GM18508 (cell line): ENCODE measurements at regions not wholly inside any gene's neighbourhood (a gene's known extent, or its start where the extent isn't known, plus 50 kb on each side); places are given as distances from the start of the nearest gene placed in this dataset.

Source experiments
- ATAC-seq: cut with Tn5 transposase; IDR thresholded peaks from one replicate; pipeline ENCODE4 v1.9.1; 2021; ENCODE audit warnings: moderate number of reproducible peaks; ENCODE audit not compliant: insufficient read depth, unreplicated experiment

DNA sequence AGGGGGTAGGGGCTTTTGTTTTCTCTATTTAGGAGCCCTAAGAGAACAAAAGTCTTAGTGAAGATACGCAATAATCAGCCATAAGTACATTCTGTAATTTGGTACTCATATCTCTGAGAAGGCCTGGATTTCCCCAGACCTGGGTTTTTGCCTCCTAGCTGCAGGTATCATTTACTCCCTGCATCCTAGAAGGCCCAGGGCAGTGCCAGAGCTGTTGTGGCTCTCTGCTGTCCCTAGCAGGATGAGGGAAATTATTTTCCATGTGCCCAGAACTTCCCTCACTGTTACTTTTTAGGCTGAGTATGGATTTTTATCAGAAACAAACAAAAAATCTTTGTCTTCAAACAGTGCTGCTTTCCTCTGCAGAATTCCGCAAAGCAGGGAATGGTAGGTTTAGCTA lies 192.5 kb upstream of the SYT1 start:
- no peak for ATAC-seq

DNA sequence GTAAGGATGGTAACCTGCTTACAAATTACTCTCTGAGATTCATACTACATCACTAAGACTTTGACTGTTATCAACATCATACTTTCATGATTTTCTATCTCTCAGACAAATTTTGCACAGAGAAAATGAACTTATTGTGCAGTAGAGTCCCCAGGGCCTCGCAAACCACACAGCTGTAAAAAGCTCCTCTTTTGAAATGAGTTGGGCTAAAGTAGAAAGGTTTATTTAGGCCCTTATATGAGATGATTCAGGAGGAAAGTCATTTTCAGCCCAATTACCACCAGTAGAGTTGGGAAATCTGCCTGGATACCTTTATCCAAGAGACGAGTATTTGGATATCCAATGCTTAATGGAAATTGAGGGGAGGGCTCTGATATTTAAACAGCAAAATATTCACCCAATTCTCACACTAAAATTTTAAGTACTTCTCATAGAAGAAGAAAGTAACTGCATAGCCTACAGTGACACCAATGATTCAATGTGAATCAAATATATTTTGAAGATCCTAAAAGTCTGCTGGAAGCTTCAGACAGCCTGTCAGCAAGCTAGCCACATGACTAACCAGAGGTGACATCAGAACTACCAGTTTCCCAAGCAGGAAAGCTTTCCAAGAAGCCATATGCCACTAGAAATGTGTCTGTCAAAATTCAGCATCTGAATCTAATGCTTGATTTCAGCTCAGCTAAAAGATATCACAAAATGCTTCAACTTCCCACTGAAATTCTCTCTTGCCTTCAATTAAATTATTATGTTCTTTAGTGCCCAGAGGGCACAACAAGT lies 190.1 kb upstream of the SYT1 start:
- ATAC-seq: no peak

DNA sequence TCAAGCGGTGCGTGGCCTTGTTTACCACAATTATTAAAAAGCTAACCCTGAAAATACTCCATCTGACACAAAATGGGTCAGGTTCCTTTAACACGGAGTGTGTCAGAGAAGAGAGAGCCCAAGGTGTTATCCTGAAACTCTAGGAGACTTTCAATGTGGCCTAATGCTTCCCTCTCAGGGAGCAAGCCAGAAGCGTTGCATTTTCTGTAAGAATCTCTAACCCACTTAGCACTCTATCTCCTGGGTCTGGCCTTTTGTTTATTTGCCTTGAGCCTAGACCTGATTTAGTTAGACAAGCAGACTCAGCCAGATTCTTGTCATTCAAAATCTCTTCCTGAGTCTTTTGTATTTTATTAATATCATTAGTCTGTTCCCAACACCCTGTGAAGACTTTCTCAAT lies 184.0 kb upstream of the SYT1 start:
- no peak for ATAC-seq

DNA sequence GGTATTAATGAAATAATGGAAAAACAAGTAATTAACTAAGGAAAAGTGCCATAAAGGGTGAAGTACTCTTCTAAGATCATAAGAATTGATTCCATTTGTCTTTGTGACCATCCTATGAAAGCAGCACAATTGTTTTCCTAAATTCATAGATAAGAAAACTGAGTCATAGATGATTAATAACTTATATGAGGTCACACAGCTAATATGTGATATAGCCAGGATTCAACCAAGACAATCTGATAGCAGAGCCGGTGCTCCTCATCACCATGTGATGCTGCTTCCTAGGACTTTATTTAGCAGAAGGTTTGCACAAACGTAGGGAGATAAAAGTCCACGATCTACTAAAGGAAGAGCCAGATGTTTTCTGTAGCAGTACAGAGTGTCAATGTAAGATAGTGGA lies 181.5 kb upstream of the SYT1 start:
- ATAC-seq: no peak

DNA sequence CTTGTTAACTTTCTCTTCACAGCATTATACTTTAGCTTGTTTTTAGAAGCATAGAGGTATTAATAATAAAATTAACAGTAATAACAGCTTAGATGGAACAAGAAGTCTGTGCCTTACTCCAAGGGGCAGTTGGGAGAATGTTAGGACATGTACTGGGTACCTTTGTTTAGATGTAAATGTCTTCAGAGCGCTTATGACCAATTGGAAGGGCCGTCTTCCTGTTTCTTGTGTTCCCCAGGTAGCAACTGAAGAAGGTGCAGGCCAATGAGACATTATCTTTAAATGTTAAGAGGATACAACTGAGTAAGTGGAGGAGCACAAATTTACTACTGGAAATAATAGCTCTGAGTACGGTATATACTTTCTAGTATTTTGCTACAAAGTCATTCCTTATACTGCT lies 180.9 kb upstream of the SYT1 start:
- no peak for ATAC-seq

DNA sequence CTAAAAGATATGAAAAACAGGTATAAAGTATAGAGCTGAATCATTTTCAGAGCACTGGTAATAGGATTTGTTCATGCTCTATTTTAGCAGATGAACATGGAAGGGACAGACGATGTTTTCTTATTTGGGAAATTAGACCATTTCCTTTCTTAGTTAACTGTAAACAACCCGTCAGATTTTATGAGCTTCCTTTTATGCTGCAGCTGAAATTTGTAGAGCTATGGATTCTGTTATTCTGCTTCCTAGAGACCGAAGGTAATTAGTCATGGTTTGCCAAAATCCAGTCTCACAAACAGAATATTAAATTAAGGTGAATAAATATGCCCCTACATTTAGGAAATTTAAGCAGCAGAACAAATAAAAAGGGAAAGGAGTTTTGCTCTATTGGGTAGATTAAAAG lies 180.2 kb upstream of the SYT1 start:
- ATAC-seq: no peak

DNA sequence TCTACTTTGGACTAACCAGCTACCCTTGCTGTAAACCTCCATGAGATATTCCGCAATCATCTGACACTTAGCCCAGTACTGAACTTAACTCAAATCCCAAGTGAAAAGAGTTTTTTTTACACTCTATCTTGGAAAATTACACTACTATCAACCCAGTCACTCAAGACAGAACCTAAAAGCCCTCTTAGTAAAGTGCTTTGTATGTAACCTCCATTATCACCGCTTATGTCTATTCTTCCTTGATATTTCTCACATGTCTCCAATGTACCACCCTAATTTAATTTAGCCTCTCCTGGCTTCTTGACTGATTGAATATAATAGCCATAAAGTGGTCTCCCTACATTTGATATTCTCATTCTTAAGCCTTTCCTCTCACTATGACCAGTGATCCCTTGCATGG lies 168.8 kb upstream of the SYT1 start:
- ATAC-seq: no peak

DNA sequence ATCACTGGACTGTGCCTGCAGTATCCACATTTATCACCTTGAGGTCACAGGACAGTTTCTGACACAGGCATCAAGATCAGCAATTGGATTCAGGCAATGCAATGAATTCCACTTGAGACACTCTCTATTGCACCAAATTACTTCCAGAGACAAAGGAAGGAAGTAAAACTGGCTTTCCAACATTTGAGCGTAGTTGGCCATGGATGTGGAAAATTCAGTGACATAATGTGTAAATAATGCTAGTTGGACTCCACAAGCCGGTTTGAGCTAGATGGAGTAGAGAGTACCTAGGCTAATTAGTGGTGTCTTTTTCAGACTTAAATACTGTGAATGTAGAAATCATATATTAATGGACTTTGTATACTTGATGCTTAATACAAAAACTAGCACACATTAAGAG lies 168.3 kb upstream of the SYT1 start:
- no peak for ATAC-seq

DNA sequence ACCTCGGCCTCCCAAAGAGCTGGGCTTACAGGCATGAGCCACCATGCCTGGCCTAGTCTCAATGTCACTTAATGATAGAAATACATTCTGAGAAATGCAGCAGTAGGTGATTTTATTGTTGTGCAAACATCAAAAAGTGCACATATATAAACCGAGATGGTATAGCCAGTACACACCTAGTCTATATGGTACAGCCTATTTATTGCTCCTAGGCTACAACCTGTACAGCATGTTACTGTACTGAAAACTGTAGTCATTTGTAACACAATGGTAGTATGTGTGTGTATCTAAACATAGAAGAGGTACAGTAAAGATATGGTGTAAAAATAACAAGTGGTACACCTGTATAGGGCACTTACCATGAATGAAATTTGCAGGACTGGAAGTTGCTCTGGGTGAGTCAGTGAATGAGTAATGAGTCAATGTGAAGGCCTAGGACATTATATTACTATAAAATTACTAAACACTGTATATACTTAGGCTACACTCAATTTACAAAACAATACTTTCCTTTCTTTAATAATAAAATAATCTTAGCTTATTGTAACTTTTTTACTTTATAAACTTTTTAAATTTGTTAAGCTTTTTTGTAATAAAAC lies 166.7 kb upstream of the SYT1 start:
- no peak for ATAC-seq

DNA sequence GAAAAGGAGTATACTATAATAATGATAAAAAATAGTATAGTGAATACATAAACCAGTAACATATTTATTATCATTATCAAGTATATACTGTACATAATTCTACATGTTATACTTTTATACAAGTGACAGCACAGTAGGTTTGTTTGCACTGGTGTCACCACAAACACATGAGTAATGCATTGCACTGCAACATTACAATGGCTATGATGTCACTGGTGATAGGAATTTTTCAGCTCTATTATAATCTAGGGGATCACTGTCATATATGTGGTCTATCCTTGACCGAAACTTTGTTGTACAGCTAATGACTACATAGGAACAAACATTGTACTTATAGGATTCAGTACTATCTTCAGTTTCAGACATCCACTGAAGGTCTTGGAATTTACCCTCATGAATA lies 165.8 kb upstream of the SYT1 start:
- ATAC-seq: no peak

DNA sequence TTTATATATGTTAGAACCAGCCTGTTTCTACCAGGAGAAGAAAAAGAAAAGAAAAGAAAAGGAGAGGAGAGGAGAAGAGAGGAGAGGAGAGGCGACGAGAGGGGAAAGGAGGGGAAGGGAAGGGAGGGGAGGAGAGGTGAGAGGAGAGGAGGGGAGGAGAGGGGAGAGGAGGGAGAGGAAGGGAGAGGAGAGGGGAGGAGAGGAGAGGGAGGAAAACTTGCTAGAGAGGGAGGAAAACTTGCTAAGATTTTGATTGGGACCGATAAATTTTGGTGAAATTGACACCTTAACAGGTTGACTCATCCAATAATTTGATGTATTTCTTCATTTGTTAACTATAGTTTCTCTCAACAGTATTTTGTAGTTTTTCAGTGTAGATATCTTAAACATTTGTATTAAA lies 164.0 kb upstream of the SYT1 start:
- no peak for ATAC-seq

DNA sequence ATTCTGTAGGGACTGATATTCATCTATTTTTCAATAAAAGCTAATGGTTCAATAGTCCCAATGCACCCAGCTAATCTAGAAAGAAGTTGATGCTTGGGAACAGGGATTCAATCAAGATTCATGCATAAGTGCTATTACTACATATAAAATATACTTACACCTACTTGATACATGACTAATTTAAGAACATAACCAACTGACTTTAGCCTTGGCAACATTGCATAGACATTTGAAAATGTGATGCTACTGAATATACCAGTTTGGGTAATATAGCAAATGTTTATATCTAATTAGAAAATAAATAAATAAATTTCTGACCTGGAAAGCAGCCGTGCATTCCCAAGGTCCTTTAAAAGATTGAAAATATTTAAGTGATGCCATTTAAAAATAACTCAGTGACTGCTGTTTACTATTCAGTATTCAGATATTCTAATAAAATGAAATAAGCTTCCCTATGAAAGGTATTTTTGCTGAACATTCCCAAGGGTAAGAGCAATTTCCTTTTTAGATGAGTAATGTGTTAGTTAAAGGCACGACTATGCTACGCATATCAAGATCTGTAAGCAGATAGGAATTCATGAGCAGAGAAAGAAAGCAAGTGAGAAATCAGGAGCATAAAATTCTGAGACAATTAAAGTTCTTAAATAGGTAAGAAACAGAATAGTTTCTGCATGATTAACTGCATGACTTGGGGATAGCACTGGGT lies 160.6 kb upstream of the SYT1 start:
- no peak for ATAC-seq

DNA sequence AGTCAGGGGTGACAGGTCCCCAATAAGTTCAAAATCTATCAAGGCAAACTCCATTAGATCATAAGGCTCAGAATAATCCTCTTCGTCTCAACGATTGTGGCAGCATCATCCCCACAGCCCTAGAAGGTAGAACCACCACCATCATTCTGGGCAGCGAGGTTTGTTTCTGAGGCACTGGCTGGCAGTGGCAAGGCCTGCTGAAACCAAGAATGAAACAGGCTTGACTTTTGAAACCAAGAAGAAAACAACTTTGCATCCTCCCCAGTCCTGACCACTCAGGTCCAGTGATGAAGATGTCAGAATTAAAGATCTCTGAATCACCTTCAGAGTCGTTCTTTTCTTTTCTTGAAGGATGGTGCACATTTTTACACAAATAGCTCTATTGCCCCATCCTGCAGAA lies 152.6 kb upstream of the SYT1 start:
- ATAC-seq: no peak

DNA sequence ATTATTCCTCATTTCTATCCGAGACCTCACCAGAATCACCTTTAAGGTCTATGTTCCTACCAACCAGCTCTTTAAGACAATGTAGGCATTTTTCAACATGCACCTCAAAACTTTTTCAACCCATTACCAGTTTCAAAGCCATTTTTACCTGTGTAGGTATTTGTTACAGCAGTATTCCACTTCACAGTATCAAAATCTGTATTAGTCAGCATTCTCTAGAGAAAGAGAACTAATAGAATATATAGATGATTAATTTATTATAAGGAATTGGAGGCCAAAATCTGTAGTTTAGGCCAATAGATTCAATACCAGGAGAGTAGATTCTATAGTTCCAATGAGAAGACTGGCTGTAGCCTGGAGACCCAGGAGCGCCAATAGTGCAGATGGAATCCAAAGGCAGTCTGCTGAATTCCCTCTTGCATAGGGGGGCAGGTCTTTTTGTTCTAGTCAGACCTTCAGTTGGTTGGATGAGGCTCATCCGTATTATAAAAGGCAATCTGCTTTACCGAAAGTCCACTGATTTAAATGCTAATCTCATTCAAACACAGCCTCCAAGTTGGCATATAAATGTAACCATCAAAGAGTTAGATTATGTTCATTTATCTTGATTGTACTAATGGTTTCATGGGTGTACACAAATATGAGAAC lies 151.6 kb upstream of the SYT1 start:
- ATAC-seq: no peak

DNA sequence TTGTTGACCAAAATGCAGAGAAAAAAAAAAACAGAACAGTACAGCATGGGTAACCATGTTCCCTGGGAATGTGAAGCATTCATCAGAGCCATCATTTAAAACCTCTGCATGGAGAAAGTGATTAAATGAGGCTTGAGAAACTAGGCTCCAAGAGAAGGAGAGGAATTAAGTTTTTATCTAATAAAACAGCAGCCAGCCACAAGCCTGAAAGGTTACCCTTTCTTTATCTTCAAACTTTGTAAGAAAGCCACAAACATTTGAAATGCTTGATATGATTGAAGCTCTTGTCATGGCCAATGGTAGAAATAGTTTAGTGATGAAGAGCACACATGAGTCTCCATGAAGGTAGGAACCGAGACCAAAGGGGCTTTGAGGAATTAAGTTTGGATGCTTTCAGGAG lies 144.9 kb upstream of the SYT1 start:
- no peak for ATAC-seq

DNA sequence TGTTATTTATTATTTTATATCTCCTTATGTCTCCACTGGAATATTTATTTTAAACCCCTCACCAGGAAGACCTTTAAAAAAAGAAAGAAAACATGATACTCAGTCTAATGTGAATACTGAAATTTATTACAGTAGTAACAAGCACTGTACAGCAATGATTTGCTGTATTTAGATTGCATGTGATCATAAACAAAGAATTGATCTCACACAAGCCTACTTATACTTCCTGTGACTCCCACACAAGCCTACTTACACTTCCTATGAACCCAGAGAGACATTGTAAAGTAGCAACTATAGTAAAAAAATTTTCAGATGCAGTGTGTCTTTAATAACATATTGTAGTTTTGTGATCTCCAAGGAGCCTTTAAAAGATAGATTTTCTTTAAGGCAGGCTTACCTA lies 142.7 kb upstream of the SYT1 start:
- no peak for ATAC-seq

DNA sequence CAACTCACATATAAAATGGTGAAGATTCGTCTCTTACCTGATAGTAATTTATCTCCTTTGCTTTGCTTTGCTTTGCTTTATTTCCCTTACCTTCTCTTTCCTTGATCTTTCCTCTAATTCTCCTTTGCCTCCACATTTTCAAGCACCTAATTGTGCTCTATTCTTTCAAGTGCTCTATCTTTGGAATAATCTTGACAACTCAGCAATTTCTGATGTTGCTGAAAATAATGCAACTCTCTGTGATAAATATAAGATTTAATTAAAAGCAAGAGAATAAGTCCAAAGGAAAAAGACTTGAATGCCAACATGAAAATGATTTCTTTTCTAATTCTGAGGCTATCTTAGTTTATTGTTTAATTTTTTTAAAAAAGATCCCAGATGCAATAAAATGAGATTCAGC lies 139.5 kb upstream of the SYT1 start:
- no peak for ATAC-seq

DNA sequence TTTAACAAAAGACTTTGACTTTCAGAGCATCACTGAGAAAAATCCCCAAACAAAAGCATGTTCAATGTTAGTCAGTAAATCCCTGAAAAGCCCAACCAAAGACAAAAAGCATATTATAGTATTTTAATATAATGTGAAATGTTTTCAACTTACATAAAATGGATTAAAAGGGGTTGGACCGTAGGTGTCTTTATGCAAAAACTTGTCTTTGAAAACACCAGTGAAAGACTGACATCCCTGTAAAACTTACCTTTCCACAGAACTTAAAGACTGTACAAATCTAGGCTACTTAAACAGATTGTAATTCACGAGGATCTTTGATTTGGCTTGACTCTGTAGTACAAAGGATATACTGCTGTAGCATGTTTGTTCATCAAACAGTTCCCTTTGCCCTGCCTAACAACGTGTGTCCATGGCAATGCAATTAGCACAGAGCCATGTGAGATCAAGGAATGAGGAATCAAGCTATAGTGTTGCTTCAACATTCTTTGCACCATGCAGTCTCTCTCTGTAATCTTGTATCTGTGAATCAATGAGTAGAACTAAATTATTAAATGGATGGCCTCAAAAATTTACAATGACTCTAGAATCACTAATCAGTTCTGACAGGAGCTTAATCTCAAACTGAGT lies 138.5 kb upstream of the SYT1 start:
- ATAC-seq: no peak

DNA sequence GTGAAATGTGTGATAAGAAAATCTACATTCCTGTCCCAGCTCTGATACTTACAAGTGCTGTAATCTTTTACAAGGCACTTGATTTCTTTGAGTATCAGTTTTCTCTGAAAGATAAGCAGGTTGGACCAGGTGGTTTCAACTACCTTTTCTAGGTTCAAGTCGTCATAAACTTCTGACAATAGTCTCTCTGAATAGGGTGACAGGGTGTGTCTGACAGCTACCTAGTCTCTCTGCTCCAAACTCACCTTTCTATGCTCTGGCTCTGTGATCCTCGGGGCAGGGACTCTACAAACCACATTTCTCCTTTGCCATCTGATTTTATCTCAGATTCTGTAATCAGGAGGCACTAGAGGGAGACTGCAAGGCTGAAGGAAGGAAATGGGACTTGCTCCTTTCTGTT lies 137.7 kb upstream of the SYT1 start:
- no peak for ATAC-seq

DNA sequence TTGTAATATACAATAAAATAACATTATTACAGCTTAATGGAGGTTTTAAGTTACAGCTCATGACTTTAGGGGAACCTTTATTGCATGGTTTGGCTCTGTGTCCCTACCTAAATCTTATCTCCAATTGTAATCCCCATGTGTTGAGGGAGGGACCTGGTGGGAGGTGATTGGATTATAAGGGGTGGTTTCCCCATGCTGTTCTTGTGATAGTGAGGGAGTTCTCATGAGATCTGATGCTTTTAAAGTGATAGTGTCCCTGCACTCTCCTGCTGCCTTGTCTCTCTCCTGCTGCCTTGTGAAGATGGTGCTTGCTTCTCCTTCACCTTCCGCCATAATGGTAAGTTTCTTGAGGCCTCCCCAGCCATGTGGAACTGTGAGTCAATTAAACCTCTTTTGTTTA lies 132.1 kb upstream of the SYT1 start:
- no peak for ATAC-seq

DNA sequence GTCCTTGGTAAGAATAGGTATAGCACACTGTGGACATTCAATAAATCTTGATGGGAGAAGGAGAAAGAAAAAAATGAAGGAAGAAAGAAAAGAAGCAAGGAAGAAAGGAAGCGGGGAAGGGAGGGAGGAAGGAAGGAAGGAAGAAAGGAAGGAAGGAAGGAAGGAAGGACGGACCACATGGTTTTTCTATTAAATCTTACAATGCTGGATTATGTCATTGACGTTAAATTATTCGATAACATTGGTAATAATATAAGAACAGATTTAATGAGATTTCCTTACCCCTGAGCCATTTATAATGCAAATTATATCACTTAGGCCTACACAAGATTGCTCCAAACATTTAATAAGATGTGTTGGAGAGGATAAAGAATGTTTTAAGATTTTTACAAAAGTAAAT lies 124.9 kb upstream of the SYT1 start:
- no peak for ATAC-seq
